K562 (cell line): ENCODE measurements at regions not wholly inside any gene's neighbourhood (a gene's known extent, or its start where the extent isn't known, plus 50 kb on each side); places are given as distances from the start of the nearest gene placed in this dataset.

Experiments used
- ATAC-seq: fragments of 200-7000 bp; cut with Tn5 transposase; 3 replicates; pipeline ENCODE4 v1.9.1; 2020; ENCODE audit warnings: moderate library complexity
- BruUV-seq: library from RNA; stranded (reverse); fragments of 400-500 nt; replicated peaks from 2 replicates; lab custom pipeline; 2021; lab: Mats Ljungman, UMichigan
- CTCF ChIA-PET: fragments of 300-600 bp; formaldehyde crosslinking; extraction: SDS; loops from one replicate; lab custom pipeline; 2021; ENCODE audit warnings: low intra/inter-chr PET ratio; lab: Yijun Ruan, JAX
- POLR2A ChIA-PET: fragments of 300-600, 350-650 bp; sonication (Branson Sonifier 250); formaldehyde crosslinking; extraction: SDS; loops from one replicate; lab custom pipeline; 2021; ENCODE audit warnings: antibody characterized with exemption, inconsistent platforms; lab: Yijun Ruan, JAX
- DNase-seq, 4 experiments: peaks; one replicate each; pipeline versions ENCODE4 v3.0.0 to v3.0.0-alpha.2; 2011 to 2018; ENCODE audit warnings: low spot score in 3 of 4, mixed read lengths in 3 of 4; ENCODE audit errors: extremely low read depth in 1 of 4
- FAIRE-seq: peaks from 2 replicates; lab custom pipeline; 2011; peaks lifted over from hg19 to GRCh38; lab: Jason Lieb, UNC
- H2AFZ ChIP-seq: 2 replicates; pipeline ENCODE4 v1.6.0; 2011; ENCODE audit warnings: low read depth, low read length, control low read depth, inconsistent platforms
- H3K27ac ChIP-seq: fragments of 200-600 bp; 3 replicates; pipeline ENCODE4 v1.8.0; 2011; ENCODE audit warnings: low read depth, mild to moderate bottlenecking, control low read depth, inconsistent platforms, low read length, moderate library complexity, mixed read lengths; ENCODE audit errors: extremely low read depth
- H3K27me3 ChIP-seq, 2 experiments: fragments of 300-600 bp in 1 of 2; 2 replicates in 1 of 2; 3 replicates in 1 of 2; pipeline versions ENCODE4 v1.6.0 to v1.8.0; 2011; ENCODE audit warnings: inconsistent platforms in 2 of 2, low read length in 2 of 2, mild to moderate bottlenecking in 1 of 2, mixed read lengths in 1 of 2, moderate library complexity in 1 of 2; ENCODE audit not compliant: control insufficient read depth in 2 of 2, insufficient read depth in 2 of 2
- H3K36me3 ChIP-seq: fragments of 300-600 bp; 3 replicates; pipeline ENCODE4 v1.8.0; 2011; ENCODE audit warnings: mild to moderate bottlenecking, low read length, inconsistent platforms; ENCODE audit not compliant: control insufficient read depth, insufficient read depth
- H3K4me1 ChIP-seq, 2 experiments: fragments of 200-600 bp in 1 of 2; replicated peaks in 1 of 2; 2 replicates in 1 of 2; 3 replicates in 1 of 2; pipeline versions ENCODE4 v1.5.1 to v1.8.0; 2011; ENCODE audit warnings: inconsistent platforms in 2 of 2, low read length in 2 of 2, mild to moderate bottlenecking in 1 of 2, mixed read lengths in 1 of 2, moderate library complexity in 1 of 2; ENCODE audit not compliant: control insufficient read depth in 2 of 2, insufficient read depth in 2 of 2
- H3K4me2 ChIP-seq: 2 replicates; pipeline ENCODE4 v1.6.1; 2011; ENCODE audit warnings: low read length, control low read depth, inconsistent platforms, mixed read lengths; ENCODE audit not compliant: insufficient read depth
- H3K4me3 ChIP-seq: fragments of 200-600 bp; sonication (generic), shearing (Covaris generic); 2 replicates; pipeline ENCODE4 v1.5.1; 2016; ENCODE audit warnings: control low read depth, inconsistent platforms
- H3K79me2 ChIP-seq: fragments of 200-600 bp; 3 replicates; pipeline ENCODE4 v1.8.0; 2011; ENCODE audit warnings: low read length, inconsistent platforms; ENCODE audit not compliant: control insufficient read depth, insufficient read depth
- H3K9ac ChIP-seq, 2 experiments: 2 replicates each; pipeline versions ENCODE4 v1.6.0 to v1.6.1; 2011; ENCODE audit warnings: low read depth in 2 of 2, low read length in 2 of 2, control low read depth in 1 of 2, inconsistent platforms in 1 of 2, mild to moderate bottlenecking in 1 of 2, mixed read lengths in 1 of 2; ENCODE audit not compliant: insufficient read depth in 1 of 2
- H3K9me1 ChIP-seq: one replicate; pipeline ENCODE4 v1.6.0; 2011; ENCODE audit warnings: inconsistent platforms, mild to moderate bottlenecking, low read length, moderate library complexity; ENCODE audit not compliant: control insufficient read depth, insufficient read depth
- H3K9me3 ChIP-seq: replicated peaks from 2 replicates; pipeline ENCODE4 v1.5.1; 2011; ENCODE audit warnings: low read depth, low read length, inconsistent platforms; ENCODE audit not compliant: control insufficient read depth, insufficient read depth
- H4K20me1 ChIP-seq: replicated peaks from 2 replicates; pipeline ENCODE4 v1.6.1; 2011; ENCODE audit warnings: low read length, inconsistent platforms, mixed read lengths; ENCODE audit not compliant: control insufficient read depth, insufficient read depth
- CBFA2T2 ChIP-seq: fragments of 450-650 bp; conservative IDR thresholded peaks from 2 replicates; pipeline ENCODE4 v1.6.1; 2017; ENCODE audit warnings: mild to moderate bottlenecking
- KDM1A ChIP-seq, 2 experiments: fragments of 450-650 bp; IDR thresholded peaks; 2 replicates each; pipeline ENCODE4 v1.6.1; 2016; ENCODE audit warnings: mild to moderate bottlenecking in 2 of 2
- RAD51 ChIP-seq: fragments of 450-650 bp; IDR thresholded peaks from 2 replicates; pipeline ENCODE4 v1.7.1; 2016; ENCODE audit warnings: low read depth, mild to moderate bottlenecking, borderline replicate concordance
- ZNF263 ChIP-seq: sonication (generic); formaldehyde crosslinking; IDR thresholded peaks from 2 replicates; pipeline ENCODE4 v1.8.0; 2022; ENCODE audit warnings: mild to moderate bottlenecking, missing genetic modification reagents, borderline replicate concordance
- WGBS: fragments of 100-300 bp; shearing (Covaris generic); methylation state at CpG from one replicate; pipeline ENCODE4 v1.1.6; 2016; ENCODE audit warnings: low coverage, mixed read lengths; ENCODE audit not compliant: insufficient coverage; ENCODE audit errors: missing lambda C conversion rate; 5-methylcytosine and 5-hydroxymethylcytosine counted together
- in situ Hi-C: fragments of 300-500 bp; cut with MboI; formaldehyde crosslinking; loops from 4 replicates; pipeline ENCODE4 v1.15.0; 2018; ENCODE audit warnings: inconsistent platforms, mixed read lengths
- intact Hi-C: fragments of 100-400 bp; cut with micrococcal nuclease; formaldehyde crosslinking; loops from 2 replicates; pipeline ENCODE4 v1.14.2; 2022
- TF ChIP-seq, protein P1 (sequence below): sonication (generic); formaldehyde crosslinking; IDR thresholded peaks from 2 replicates; pipeline ENCODE4 v1.5.0; 2020; ENCODE audit warnings: missing genetic modification reagents
- TF ChIP-seq, protein P2 (sequence below): sonication (generic); formaldehyde crosslinking; IDR thresholded peaks from 2 replicates; pipeline ENCODE4 v1.9.0; 2022; ENCODE audit warnings: mild to moderate bottlenecking, missing genetic modification reagents

- WGBS: 24% methylated on average over 13 of the region's 13 CpGs
- no peaks in the 10 kb centered on the region for H3K79me2 ChIP-seq
- no peaks in the 10 kb centered on the region for H3K9me1 ChIP-seq
- H3K4me1 ChIP-seq: peaks cover 25 to 30% of the 10 kb centered on the region in 2 experiments
- CTCF ChIA-PET: no interaction called here
- no peak for ATAC-seq
- peak overlapping the region in 1 of 2 experiments; percentile 54; a peak in 1 of 4 replicates for H3K9ac ChIP-seq
- no TSS peak for BruUV-seq
- POLR2A ChIA-PET: interaction anchor here (0.8 to 1.2 kb wide), 2 partner anchors 8 to 13 kb away, joined by 3 read pairs; no protein-coding TSS in a partner anchor
- H2AFZ ChIP-seq: no peak overlapping the region
- no peak for FAIRE-seq
- no peaks in the 10 kb centered on the region for H3K36me3 ChIP-seq
- H4K20me1 ChIP-seq: no peaks in the 10 kb centered on the region
- in situ Hi-C loops: no loop called here
- no peak overlapping the region for H3K4me2 ChIP-seq
- TF ChIP-seq CBFA2T2: peak; percentile 19
- peak; percentile 69; the same call in 1 of the 2 replicates for TF ChIP-seq RAD51
- TF ChIP-seq, protein P1, sequence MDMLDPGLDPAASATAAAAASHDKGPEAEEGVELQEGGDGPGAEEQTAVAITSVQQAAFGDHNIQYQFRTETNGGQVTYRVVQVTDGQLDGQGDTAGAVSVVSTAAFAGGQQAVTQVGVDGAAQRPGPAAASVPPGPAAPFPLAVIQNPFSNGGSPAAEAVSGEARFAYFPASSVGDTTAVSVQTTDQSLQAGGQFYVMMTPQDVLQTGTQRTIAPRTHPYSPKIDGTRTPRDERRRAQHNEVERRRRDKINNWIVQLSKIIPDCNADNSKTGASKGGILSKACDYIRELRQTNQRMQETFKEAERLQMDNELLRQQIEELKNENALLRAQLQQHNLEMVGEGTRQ (CRISPR knock-in tag): peak; percentile 64
- TF ChIP-seq, protein P2, sequence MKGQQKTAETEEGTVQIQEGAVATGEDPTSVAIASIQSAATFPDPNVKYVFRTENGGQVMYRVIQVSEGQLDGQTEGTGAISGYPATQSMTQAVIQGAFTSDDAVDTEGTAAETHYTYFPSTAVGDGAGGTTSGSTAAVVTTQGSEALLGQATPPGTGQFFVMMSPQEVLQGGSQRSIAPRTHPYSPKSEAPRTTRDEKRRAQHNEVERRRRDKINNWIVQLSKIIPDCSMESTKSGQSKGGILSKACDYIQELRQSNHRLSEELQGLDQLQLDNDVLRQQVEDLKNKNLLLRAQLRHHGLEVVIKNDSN: 0 out of 2 replicates have a peak, but pooled peaks have one; percentile 26
- no peak for TF ChIP-seq KDM1A (IDR thresholded peaks at IDR 0.05)
- TF ChIP-seq ZNF263: 0 out of 2 replicates have a peak, but pooled peaks have one; percentile 14
- H3K27me3 ChIP-seq: peaks cover 28 to 58% of the 10 kb centered on the region in 2 experiments
- intact Hi-C loops: no loop called here
- H3K4me3 ChIP-seq: no peak overlapping the region
- no peaks in the 10 kb centered on the region for H3K9me3 ChIP-seq
- no peak for DNase-seq
- H3K27ac ChIP-seq: no peak overlapping the region
Observed at GRCh38 chr10:78976825-78977755, 91.7 kb upstream of the ZMIZ1 start.
